Dermis microvascular lymphatic vessel endothelial cell (primary cell): ENCODE measurements at regions not wholly inside any gene's neighbourhood (a gene's known extent, or its start where the extent isn't known, plus 50 kb on each side); places are given as distances from the start of the nearest gene placed in this dataset.

Experiments used
- DNase-seq, 2 donors: peaks; one replicate each; pipeline versions ENCODE4 v3.0.0 to v3.0.0-alpha.2; 2010; ENCODE audit warnings: low read depth in 2 of 2

DNA sequence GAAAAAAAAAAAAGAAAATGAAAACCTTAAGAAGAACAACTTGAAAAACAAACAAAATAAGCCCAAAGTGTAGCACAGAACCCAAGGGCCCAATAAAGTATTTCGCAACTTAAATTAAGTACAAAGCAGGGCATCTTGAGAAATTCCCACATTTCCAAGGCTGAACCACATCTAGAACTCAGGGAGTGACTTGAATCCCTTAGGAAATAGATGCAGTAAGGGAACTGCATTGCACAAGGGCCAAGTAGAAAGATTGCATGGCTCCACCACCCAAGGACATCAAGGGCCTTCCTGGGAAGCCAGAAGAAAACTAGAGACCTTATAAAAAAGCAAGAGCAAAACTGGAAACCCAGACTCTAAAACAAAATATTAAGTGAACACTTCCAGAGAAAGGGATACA is 352.7 kb downstream of the CXCL12 start:
- DNase-seq: no peak

- DNase-seq: no peak
Measured at GRCh38 chr10:44030738-44031137, 354.2 kb downstream of the CXCL12 start.

- DNase-seq: no peak
Measured at GRCh38 chr10:44030132-44030531, 354.8 kb downstream of the CXCL12 start.

- DNase-seq: no peak
Measured at GRCh38 chr10:44028384-44029137, 356.3 kb downstream of the CXCL12 start.

DNA sequence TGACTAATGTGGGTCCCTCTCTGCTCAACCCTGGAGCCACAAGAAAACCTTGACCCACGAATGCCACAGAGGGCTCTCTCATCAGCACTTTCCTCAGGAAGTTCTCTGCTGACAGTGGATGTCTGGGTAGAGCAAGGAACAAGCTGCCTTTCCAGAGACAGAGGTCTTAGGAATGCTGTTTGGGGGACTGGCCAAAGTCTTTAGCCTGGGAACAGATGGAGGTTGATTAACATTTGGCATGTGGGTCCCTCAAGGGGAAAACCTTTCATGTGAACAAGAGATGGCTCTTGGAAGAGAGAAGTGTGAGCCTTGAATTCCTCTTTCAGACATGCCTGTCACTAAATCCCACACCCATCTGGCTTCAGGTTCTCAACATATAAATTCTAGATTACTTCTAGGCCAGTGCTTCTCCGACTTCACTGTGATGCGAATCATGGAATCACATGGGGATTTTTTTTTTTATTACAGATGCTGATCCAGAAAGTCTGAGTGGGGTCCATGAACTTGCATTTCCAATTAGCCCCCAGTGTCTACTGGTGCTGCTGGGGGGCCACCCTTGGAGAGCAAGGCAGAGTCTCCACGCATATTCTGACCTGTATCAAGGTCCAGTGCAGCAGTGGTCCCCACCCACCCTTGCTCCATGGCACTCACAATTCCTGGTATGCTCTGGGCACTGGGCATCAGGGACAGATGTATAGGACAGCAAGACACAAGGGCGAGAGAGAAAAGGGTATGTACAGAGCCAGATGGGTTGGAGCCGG is 360.4 kb downstream of the CXCL12 start:
- no peak for DNase-seq

DNA sequence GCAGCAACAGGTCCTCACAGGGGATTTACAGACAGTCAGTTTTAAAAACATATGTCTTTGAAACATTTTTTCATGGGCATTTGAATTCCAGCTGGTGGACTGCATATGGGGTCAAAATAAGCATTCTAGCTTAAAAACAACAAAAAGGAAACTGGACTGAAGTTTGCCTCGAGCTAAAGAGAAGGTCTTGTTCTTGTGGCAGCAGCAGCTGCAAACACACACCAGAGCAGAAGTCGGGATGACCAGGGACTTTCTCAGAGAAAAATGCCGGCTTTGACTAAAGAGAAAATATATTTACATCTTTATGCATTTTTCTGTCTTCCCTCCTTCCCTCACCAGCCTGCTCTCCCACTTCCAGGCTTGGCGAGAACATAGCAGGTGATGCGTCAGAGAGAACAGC is 361.4 kb downstream of the CXCL12 start:
- no peak for DNase-seq

DNA sequence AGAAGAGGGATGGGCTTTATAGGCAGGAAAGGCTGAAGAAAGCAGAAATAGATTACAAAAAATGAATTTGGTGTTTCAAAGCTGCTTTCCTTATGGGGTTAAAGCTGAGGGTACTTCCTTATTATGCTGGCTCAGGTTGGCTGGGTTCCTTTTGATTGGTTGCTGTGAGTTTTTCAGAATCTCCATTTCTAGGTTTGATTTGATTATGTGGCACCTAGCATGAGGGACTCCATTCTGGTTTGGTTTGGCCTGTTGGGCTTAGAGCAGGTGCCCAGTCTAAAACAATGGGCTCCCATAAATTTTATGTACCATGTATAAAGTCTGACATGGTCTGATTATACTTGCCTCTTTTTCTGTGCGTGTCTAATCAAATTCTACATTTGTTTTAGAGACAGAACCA is 362.7 kb downstream of the CXCL12 start:
- no peak for DNase-seq

GRCh38 chr10:44020322-44021111 is 364.4 kb downstream of the CXCL12 start:
- no peak for DNase-seq

- no peak for DNase-seq
Measured at GRCh38 chr10:44017483-44018145, 367.3 kb downstream of the CXCL12 start.

DNA sequence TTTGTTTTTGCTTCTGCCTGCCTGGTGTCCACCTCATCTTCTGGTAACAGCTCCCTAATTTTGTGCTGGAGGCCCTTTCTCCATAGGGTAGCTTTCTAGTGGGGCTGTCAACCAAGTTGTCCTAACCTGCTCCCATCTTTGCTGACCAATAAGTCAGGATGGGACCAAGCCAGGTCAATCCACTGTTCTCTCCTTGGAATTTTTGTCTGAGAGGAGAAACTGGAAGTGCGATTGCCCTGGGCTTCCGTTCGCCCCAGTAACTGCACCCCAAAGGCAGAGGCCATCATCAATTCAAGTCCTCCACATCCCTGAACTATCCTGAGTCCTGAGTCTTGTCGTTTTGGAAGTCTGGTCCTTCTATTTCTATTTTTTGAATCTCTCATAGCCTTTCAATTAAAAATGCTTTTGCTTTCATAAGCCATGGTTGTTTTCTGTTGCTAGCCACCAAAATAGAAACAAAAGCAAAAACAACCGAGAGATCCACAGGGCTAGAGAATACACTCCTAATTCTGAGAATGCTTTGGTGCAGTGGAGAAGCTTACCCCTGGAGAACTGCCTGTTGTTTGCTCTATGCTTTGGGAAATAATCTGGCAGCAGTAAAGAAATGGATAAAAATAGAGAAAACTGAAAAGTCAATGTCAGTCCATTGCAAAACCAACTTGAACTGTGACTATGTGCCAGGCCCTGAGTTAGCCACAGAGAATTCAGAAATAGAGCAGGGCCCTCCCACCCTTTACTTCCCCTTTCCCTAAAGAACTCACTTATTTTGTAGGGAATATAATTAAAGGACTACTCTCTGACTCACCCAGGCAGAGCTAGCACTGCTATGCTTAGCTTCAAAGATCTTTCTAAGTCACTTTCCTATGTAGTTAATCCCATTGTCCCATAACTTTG is 368.1 kb downstream of the CXCL12 start:
- no peak for DNase-seq

DNA sequence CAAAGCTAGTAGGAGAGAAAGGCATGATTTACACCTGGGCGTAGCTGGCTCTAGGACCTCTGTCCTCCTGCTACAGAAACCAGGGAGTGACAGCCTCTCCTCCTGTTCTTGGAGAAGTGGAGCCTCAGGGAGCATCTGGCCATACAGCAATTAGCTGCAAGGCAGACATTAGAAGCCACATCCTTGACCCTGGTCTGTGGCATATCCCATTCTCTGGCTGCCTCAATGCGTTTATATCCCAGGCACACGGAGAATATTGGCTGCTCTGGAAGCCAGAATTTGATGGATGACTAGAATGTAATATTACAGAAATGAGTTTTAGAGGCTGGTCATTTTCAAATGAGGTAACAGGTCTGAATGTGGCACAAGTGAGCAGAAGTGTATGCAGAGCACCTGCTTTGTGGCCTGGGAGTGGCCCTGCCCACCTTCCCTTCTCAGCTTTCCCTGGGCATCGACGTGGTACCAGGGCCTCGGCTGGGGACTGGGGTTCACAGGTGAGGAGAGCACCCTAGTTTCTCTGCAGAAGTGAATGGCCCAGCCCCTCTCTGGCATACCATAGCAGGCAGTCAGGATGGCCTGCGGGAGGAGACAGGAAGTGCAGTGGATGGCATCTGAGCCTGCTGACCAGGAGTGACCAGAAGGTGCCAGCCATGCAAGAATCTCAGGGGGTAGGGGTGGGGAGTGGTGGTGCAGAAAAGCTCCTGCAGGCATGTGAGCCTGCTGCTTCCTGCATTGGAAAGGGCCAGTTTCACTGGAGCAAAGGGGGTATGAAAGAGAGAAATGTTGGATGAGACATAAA is 367.2 kb upstream of the ZNF32 start:
- no peak for DNase-seq

GRCh38 chr10:44014644-44015250 is 366.1 kb upstream of the ZNF32 start:
- no peak for DNase-seq

- DNase-seq: no peak
Measured at GRCh38 chr10:44013981-44014380, 365.3 kb upstream of the ZNF32 start.

DNA sequence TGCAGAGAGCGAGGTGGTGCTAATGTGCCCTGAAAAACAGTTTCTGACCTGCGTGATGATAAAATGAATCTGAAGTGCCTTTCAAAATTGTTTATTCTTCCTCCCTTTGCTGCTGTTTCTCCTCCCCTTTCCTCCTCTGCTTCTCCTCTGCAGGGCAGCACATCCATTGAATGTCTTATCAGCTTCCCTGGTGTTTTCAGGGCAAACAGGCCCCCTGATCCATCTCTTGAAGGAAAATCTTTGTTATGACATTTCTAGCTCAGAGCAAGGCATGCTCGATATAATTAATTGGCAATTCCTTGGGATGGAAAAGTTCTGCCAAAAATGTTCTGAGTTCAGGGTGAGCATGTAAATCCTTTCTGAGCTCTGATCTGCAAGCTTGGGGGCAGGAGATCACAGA is 364.2 kb upstream of the ZNF32 start:
- no peak for DNase-seq

- peak in 1 of 2 donors; percentile 14 for DNase-seq
Measured at GRCh38 chr10:44011603-44011981, 362.9 kb upstream of the ZNF32 start.

DNA sequence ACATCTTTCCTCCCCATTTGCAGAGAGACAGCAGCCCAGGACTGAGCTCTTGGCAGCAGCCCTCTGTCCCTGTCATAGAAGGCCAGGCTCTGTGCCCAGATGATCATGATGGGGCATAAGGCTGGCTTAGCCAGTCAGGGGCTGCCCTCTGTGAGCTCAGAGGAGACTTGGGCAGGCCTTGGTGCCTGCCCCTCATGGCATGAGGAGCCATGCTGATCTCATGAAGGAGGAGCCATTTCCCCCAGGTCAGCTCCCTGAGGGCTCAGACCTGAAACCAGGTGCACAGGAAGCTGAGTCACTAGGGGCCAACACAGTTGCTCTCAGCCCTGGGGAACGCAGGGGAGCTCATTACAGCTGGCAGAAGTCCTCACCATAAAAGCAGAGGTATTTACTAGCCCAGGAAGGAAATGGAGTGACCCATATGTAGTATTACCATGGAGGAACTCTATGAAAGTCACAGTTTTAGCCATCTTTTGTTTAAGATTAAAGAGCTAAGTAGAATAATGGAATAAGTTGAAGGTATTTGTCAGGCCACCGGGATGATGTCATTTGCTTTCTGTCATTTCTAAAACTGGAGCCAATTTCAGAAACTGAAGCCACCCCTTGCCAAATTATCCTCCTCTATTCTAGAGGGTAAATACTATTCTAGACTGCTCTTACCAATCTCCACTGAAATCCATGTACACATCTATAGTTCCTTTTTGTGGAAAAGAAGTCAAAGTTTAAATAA is 362.4 kb upstream of the ZNF32 start:
- DNase-seq: peak; percentile 77 to 87

GRCh38 chr10:44009891-44010632 is 361.4 kb upstream of the ZNF32 start:
- no peak for DNase-seq
